NCI-H2227 treated with DMSO at 0.1 percent for 48 hours (cell line): ENCODE measurements at regions not wholly inside any gene's neighbourhood (a gene's known extent, or its start where the extent isn't known, plus 50 kb on each side); places are given as distances from the start of the nearest gene placed in this dataset.
"Not testable (repeated sequence)": the region's sequence is repeated elsewhere in the genome, so short reads cannot be mapped to it uniquely, and the experiment has no call there.

Experiments
- DNase-seq: peaks from one replicate; lab custom pipeline; 2025; lab: John Stamatoyannopoulos, UW

DNA sequence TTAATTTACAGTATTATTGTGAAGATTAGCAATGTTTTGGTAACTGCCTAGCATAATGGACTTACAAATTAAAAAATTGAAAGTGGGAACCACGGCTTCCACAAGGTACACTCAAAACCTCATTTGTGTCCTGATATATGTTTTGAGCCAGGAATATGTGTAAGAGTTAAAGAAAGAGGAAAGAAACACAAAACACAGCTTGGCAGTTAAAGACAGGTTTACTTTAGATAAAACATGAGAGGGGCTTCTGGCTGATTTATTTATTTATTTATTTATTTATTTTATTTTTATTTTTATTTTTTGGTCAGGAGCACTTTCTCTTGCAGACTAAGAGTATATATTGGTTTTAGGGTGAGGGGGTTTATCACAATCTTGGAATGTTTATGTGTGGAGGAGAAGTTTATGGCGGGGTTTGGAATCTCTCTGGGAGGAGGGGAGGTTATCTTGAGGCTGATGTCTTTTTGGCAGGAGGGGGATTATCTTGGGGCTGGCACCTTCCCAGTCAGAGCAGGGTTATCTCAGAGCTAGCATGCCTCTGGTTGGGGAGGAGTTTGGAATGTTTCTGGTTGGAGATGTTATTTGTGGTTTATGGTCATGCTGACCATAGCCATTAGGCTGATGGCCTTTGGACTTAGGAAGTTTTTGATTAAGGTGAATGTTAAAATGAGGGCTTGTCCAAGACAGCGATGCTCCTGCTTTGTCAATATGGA, 436.7 kb downstream of the DAD1 start:
- DNase-seq = no peak

DNA sequence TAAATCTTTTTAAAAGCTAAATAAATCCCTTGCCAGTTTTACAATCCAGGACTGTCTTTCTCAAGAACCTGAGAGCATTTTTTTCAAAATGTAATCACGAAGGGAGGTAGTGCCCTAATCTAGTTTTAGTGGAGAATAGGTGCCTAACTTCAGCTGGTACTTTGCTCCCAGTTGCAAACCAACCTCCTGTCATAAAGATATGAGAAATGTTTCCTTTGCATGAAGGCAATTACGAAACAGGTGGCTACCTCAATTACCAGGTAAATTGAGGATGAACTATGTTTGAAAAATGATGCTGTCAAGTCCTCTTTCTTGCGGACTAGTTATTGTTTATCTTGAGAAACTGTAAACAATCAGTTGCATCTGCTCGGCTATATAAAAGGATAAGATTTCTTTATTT, 437.9 kb downstream of the DAD1 start:
- no peak for DNase-seq

DNA sequence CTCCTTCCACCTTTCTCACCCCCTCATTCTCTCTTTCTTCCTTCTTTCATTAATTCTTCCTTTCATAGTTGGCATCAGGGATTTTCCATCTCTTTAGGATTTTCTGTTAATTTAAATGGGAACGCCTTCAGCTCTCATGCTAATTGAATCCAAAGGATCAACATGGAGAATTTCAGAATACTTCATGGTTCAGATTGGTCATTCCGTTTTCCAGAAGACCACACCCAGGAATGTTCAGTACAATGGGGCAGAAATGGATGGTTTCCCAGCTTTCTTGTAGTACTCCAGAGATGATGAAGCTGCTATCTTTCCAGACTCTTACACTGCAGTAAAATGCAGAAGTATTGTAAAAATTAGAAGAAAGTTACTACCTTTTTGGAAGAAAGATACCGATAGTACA, 440.0 kb downstream of the DAD1 start:
- no peak for DNase-seq

GRCh38 chr14:22147716-22148115, 441.3 kb downstream of the DAD1 start:
- DNase-seq = no peak

DNA sequence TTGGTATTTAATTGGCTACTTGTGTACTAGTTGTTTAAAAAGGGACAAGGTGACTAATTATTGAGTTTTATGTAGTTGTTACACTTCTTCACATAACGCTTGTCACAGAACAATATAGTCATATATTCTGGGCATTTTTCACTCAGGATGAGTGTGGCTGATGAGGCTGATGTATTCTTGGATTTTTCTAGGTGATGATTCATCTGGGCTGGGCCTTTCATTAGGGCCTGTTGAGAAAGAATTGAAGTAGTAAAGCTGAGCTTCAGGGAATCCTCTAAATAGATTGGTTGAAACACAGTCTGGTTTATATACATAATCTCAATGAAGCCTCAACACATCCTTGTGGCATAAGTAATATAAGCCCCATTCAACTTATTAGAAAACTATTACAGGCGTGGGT, 445.7 kb downstream of the DAD1 start:
- no peak for DNase-seq

- DNase-seq = no peak
Measured at GRCh38 chr14:22140633-22141032, 448.4 kb downstream of the DAD1 start.

GRCh38 chr14:22131749-22132476, 457.1 kb downstream of the DAD1 start:
- DNase-seq = no peak

DNA sequence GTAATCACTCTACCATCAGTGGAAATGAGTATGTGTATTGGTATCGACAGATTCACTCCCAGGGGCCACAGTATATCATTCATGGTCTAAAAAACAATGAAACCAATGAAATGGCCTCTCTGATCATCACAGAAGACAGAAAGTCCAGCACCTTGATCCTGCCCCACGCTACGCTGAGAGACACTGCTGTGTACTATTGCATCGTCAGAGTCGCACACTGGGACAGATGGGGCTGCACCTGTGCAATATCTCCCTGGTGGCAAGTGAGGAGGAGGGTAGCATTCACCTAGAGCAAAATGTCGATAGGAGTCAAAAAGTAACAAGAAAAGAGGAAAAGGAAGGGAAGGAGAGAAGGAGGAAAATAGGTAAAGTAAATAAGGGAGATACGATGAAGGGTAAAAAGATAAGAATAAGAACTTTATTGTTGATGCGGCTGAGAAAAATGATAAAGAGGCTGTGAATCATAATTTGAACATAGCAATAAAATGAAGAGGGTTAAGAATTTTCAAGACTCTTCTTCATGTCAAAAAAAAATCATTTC, 450.5 kb upstream of the OR4E1 start:
- no peak for DNase-seq

DNA sequence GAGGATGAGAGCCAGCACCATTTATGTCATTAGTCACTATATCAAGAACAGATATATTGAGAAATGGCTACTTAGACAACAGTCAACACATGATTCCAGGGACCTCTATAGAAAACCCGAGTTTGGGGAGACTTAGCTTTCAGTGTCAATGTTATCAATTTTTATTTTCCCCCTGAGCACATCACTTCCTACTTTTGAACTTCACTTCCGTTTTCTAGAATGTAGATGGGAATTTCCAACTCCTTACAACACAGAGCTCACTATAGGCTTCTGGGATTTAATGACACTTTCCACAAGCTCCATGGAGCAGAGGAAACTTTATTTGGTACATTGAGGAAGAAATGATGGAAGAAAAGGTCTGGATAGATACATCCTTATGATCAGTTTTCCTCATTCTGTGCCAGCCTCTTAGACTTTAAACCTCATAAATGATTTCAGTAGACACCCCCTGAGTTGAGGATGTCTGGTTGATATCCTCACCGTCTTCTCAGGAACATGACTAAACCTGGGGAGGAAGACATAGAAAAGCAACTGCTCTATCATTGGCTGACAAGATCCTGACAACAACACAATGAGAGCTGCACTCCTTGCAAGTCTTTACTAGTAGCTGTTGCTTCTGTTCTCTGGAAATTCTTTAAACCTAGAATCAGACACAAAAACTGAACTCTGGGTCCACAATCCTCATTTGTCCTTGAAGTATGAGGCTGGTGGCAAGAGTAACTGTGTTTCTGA, 449.4 kb upstream of the OR4E1 start:
- no peak for DNase-seq

DNA sequence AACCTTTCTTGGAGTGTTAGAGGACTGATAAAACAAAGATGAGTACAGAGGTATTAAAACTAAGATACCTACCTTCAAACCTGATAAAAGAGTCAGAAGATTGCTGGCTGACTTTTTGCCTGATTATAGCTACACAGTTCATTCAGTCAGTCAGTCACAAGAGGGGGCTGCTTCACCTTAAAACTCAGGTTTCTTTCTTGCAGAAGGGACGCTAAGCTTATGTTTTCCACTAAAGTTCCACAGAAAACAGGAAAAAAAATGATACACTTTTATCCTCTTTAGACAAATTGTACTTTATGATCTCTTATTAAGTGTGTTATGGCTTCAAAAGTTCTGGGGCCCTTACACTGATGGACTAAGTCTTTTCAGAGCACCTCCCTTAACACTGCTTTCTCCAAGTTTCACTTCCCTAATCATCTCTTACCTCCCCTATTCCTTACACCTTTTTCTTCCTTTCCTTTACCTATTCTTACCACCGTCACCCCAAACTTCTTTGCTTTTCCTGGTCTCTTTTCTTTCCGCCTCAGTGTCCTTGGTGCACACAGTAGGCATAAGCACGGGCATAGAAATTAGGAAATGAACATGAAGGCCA, 448.7 kb upstream of the OR4E1 start:
- no peak for DNase-seq

- DNase-seq = no peak
Measured at GRCh38 chr14:22118899-22119477, 445.4 kb upstream of the OR4E1 start.

DNA sequence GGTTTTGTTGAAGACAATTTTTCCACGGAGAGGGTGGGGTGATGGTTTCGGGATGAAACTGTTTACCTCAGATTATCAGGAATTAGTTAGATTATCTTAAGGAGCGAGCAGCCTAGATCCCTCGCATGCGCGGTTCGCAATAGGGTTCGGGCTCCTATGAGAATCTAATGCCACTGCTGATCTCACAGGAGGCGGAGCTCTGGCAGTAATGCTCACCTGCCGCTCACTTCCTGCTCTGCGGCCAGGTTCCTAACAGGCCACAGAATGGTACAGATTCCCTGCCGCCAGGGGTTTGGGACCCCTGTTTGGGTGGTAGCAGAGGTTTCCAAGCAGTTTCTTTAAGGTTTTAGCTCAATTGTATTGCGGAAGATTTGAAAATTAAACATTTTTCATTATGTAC, 439.8 kb upstream of the OR4E1 start:
- no peak for DNase-seq

- no peak for DNase-seq
Measured at GRCh38 chr14:22112004-22112403, 438.4 kb upstream of the OR4E1 start.

GRCh38 chr14:22107753-22108152, 434.1 kb upstream of the OR4E1 start:
- no peak for DNase-seq

DNA sequence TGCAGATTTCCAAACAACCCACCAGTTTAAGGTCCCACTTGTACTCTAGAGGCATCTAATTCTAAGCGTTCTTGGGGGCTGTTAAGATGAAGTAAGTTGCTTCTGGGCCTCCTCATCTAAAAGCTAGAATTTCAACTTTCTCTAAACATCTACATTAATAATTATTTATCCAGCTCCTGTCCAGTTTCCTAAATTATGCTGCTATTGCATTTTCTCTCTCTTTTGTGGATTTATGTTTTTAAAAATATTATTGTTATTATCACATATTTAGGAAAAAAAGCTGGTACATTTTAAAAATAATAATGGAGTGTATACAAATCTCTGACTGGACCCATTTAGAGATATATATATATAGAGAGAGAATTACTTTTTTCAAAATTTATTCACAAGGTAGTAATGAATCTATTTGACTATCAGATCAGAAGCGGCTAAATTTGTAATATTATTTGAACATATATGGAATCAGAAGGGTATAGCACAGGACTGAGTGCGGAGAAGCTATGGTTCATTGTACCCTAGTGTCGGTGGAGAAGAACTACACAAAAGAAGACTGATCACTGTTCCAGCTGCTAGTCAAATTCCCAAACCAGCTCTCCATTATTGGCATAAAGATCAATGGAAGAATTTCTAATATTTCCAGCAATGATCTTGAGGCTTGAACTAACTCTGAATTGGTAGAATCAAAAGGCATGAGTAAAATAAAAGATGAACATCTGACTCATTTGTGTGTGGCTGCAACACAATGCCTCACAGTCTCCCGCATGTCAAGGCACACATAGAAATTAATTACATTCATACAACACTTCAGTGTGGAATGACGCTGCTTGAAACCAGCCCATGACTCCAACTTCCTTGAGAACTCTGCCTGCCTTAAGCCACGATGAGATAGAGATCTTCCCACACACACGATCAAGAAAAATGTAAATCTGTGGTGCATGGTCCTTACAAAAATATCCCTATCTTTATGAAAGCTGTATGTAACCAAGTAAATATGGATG, 433.4 kb upstream of the OR4E1 start:
- no peak for DNase-seq

DNA sequence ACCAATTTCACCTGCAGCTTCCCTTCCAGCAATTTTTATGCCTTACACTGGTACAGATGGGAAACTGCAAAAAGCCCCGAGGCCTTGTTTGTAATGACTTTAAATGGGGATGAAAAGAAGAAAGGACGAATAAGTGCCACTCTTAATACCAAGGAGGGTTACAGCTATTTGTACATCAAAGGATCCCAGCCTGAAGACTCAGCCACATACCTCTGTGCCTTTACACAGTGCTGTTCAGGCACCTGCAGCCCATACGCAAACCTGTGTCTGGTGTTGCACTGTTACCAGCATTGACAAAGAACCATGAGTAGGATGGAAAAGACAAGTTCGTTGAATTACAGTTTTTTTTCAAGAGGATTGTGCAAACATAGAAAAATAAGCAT, 432.0 kb upstream of the OR4E1 start:
- no peak for DNase-seq

GRCh38 chr14:22105006-22105623, 431.5 kb upstream of the OR4E1 start:
- DNase-seq = no peak

GRCh38 chr14:22100764-22101120, 427.1 kb upstream of the OR4E1 start:
- DNase-seq = not testable (repeated sequence)

DNA sequence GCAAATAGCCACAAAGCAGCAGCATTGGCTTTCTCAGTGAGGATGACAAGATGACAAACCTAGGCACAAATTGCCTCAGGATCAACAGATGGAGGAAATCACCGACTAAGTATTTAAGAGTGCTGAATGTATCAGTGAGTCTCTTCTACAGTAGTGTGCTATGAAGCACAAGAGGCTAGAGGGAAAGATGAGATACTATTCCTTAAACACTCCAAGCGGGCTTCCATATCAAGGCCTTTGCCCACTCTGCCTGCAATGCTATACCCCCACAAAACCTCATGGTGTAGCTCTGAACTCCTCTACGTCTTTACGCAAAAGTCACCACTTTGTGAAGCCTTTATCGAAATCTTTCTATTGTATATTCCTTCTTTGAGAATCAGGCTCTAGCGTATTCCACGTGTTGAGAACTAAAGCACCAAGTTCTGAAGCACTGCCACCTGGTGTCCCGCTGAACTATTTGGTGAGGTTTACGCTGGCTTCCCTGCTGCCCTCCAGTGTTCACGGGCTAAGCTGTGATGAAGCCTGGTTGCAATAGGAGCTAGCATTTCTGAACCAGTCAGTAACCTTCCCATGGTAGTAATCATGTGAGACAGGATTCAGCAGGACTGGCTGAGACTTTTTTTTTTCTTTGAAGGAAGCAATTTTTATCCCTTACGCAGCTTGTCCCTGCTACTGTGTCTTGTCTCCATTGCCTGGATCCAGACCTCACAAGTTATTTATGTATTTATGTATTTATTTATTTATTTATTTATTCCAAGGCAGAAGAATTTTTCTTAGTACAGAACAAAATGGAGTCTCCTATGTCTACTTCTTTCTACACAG, 426.5 kb upstream of the OR4E1 start:
- DNase-seq = peak; percentile 2

DNA sequence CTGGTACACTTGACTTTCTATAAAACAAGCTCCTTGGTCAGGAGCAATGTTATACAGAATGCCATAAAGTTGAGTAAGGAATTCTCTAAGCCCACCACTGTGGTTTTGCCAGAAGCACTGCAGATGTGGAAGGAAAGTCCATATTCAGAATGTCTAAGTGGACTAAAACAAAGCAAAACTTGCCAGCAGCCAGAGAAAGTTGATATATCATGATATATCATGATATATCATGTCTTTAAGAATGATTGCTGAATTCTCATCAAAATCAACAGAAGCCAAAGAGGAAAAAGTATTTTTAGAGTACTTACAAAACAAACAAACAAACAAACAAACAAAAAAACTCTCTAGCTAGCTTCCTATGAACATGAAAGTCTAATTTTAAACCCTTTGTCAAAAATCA, 424.8 kb upstream of the OR4E1 start:
- DNase-seq = no peak
